ENCODE measurements at regions not wholly inside any gene's neighbourhood (a gene's known extent, or its start where the extent isn't known, plus 50 kb on each side); places are given as distances from the start of the nearest gene placed in this dataset.

DNA sequence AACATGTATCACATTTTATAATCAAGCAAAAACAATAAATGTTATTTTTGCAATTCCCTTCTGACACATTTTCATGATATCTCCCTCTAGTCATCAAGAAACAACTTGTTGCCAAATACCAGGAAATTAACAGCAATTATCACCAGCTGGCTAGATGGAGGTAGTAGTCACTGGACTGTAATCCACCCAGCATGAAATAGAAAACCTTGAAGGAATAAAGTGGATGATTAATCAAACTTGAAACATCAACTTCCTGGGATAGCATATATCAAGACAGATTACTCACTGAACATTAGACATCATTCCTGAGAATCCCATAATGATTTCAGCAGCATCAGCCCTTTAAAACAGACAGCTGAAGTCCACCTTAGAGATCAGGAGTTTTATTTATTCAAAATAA is 259.0 kb downstream of the CCDC59 start:
- DNase-seq (ENCODE audit: low read depth) = no peak
- TF ChIP-seq, protein P1, sequence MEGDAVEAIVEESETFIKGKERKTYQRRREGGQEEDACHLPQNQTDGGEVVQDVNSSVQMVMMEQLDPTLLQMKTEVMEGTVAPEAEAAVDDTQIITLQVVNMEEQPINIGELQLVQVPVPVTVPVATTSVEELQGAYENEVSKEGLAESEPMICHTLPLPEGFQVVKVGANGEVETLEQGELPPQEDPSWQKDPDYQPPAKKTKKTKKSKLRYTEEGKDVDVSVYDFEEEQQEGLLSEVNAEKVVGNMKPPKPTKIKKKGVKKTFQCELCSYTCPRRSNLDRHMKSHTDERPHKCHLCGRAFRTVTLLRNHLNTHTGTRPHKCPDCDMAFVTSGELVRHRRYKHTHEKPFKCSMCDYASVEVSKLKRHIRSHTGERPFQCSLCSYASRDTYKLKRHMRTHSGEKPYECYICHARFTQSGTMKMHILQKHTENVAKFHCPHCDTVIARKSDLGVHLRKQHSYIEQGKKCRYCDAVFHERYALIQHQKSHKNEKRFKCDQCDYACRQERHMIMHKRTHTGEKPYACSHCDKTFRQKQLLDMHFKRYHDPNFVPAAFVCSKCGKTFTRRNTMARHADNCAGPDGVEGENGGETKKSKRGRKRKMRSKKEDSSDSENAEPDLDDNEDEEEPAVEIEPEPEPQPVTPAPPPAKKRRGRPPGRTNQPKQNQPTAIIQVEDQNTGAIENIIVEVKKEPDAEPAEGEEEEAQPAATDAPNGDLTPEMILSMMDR (IDR thresholded peaks at IDR 0.05; ENCODE audit: control insufficient read depth, extremely low read depth, insufficient read depth) = no peak
- no peak overlapping the region for H3K4me3 ChIP-seq (ENCODE audit: low read depth, low read length)

DNA sequence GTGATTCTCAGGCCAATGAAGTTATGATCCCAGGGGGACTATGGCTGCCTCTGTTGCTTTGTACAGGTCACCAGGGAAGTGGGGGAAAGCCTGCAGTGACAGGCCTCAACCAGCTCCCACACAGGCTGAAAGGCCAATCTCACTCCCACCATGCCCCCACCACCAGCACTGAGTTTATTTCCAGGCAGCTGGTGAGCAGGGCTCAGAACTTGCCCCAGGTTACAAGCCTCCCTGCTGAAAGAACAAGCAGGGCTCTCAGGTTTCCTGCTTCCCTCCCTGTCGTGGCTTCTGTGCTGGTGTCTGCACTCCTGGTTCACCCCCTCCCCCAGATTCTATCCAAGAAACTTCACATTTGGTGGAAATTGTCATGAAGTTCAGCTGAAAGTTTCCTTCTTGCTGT is 260.3 kb downstream of the CCDC59 start:
- TF ChIP-seq, protein P1 (IDR thresholded peaks at IDR 0.05; ENCODE audit: control insufficient read depth, extremely low read depth, insufficient read depth) = no peak
- no peak overlapping the region for H3K4me3 ChIP-seq (ENCODE audit: low read depth, low read length)
- DNase-seq (ENCODE audit: low read depth) = no peak

DNA sequence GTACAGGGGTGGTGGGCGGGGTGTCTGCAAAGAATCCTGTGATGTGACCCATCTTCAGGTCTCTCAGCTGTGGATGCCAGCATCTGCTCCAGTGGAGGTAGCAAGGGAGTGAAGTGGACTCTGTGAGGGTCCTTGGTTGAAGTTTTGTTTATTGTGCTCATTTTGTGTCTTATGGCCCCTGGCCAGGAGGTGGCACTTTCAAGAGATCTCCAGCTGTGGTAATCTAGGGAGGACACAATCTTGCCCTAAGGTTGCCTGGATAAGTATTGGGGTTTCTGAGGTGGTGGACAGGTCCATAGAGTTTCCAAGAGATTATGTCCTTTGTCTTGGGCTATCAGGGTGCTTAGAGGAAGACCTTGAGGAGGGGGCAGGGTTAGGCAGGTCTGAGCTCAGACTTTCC is 260.7 kb downstream of the CCDC59 start:
- no peak overlapping the region for H3K4me3 ChIP-seq (ENCODE audit: low read depth, low read length)
- TF ChIP-seq, protein P1 (IDR thresholded peaks at IDR 0.05; ENCODE audit: control insufficient read depth, extremely low read depth, insufficient read depth) = no peak
- DNase-seq (ENCODE audit: low read depth) = no peak

DNA sequence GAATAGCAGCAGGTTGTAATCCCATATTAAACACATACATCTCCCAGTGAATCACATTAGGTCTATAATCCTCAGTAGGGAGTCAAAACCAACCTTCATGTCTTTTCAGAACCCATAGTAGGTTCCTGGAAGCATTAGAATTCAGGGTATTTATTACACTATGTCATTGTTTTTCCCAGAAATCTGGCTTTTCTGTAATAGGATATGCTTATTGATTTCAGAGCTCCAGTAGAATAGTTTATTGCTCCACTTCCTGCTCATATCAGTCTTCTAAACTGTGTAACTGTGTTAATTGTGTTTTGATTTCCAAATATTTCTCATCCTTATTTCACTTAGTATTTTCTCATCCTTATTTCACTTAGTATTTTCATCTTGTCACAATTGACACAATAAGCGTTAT is 268.0 kb downstream of the CCDC59 start:
- no peak for DNase-seq (ENCODE audit: low read depth)
- TF ChIP-seq, protein P1 (IDR thresholded peaks at IDR 0.05; ENCODE audit: control insufficient read depth, extremely low read depth, insufficient read depth) = no peak
- no peak overlapping the region for H3K4me3 ChIP-seq (ENCODE audit: low read depth, low read length)

DNA sequence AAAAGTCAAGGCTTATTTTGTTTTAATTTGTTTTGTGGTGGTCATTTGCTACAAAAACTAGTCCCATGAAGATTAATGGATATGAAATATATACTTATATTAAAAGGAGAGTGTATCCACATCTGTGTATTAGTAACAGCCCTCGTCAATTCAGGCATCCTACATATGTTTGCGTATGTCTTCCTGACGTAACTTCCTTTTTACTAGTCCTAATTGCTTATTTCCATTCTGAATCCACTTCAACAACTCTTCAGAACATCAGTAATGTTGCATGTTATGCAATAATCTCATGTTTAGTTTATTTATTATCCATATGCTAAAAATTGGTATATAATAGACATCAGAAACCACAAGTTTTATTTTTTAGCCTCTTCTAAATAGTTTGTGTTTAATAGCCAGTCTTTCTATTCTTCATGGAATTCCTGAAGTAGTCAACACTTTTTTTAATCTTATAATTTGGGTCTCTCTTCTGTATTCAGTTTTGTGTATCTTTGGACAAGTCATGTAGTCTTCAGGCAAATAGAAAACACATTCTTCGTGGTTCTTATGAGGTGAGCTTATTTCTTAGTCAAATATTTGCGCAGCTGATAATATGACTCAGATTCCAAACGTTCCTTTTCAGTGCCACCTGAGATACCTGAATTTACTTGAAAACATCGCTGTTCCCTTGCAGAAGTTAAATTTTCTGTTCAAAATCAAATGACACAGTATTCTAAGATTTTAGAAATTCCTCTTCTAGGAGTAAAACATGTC is 268.6 kb downstream of the CCDC59 start:
- no peak overlapping the region for H3K4me3 ChIP-seq (ENCODE audit: low read depth, low read length)
- peak; percentile 80 for DNase-seq (ENCODE audit: low read depth)
- TF ChIP-seq, protein P1 (IDR thresholded peaks at IDR 0.05; ENCODE audit: control insufficient read depth, extremely low read depth, insufficient read depth) = no peak

DNA sequence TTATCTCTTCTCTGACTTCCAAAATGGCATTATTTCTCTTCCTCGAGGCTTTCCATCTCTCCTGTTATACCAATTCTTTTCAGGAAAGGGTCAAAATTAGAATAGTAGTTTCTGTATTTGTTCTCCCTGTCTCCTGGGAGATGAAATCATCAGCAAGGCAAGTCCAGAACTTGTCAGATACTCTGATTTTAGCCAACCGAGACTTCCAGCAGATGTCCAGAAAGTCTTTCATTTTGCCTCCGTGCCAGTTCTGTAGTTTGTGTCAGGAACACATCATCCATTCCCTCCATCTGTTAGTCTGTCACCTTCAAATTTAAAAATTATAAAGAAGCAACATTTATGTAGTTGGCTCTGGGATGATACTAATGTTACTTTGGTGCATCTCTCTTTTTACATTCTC is 275.7 kb downstream of the CCDC59 start:
- TF ChIP-seq, protein P1 (IDR thresholded peaks at IDR 0.05; ENCODE audit: control insufficient read depth, extremely low read depth, insufficient read depth) = no peak
- H3K4me3 ChIP-seq (ENCODE audit: low read depth, low read length) = no peak overlapping the region
- DNase-seq (ENCODE audit: low read depth) = no peak
